ENCODE measurements at regions not wholly inside any gene's neighbourhood (a gene's known extent, or its start where the extent isn't known, plus 50 kb on each side); places are given as distances from the start of the nearest gene placed in this dataset.
A peak's percentile ranks its signal among the peaks of the same experiment; 100 is the strongest.
"Not testable (repeated sequence)": the region's sequence is repeated elsewhere in the genome, so short reads cannot be mapped to it uniquely, and the experiment has no call there.

GRCh38 chr17:64800987-64801386 lies 118.3 kb downstream of the LRRC37A3 start:
- DNase-seq, result not testable (repeated sequence)

DNA sequence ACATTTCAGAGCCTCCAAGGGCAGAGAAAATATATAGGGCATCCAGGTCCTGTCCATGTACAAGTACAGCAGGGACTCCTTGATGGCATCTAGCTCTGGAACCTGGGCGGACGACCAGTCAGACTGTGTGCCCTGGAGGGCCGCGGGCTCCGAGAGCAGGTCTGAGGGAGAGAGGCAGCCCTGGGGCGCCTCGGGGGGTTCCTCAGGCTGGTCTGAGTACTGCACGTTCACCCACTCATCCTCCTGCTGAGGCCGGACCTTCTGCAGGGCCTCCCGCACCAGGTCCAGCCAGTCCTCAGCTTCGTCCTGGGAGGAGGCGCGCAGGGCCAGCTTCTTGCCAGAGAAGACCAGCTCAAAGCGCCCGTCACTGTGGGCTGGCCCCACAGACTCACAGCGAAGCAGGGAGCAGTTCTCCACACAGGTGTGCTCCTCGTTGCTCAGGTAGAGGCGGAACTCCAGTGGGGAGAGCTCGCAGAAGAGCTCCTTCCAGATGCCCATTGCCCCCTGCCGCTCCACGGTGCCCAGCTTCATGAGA lies 118.8 kb downstream of the LRRC37A3 start:
- not testable (repeated sequence) for DNase-seq

GRCh38 chr17:64799543-64800188 lies 119.6 kb downstream of the LRRC37A3 start:
- DNase-seq, result not testable (repeated sequence)

DNA sequence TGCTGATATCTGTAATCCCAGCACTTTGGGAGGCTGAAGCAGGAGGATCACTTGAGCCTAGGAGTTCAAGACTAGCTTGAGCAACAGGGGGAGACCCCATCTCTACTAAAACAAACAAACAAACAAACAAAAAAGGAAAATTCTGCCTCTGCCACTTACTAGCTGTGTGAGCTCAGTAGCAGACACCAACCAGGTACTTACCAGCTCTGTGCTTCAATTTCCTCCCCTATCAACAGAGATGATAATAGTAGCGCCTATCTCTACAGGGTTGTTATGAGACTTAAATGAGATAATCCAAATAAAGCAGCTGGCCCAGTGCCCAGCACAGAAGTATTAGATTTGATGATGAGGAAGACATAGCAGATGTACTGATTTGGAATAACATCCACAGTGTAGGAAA lies 120.3 kb downstream of the LRRC37A3 start:
- not testable (repeated sequence) for DNase-seq

DNA sequence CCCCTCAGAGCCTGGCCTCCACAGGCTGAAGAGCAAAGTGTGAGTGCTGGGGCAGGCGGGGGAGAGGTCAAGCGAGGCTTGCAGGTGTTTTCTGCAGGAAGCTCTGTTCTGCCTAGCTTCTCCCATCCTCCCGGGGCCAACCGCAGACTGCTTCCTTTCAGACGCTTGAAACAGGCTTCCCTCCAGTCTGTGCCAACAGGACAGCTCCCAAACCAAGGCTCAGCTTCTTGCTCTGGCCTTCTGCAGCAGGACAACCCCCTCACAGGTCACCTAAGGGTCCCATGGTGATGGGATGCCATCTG lies 120.8 kb downstream of the LRRC37A3 start:
- not testable (repeated sequence) for DNase-seq

DNA sequence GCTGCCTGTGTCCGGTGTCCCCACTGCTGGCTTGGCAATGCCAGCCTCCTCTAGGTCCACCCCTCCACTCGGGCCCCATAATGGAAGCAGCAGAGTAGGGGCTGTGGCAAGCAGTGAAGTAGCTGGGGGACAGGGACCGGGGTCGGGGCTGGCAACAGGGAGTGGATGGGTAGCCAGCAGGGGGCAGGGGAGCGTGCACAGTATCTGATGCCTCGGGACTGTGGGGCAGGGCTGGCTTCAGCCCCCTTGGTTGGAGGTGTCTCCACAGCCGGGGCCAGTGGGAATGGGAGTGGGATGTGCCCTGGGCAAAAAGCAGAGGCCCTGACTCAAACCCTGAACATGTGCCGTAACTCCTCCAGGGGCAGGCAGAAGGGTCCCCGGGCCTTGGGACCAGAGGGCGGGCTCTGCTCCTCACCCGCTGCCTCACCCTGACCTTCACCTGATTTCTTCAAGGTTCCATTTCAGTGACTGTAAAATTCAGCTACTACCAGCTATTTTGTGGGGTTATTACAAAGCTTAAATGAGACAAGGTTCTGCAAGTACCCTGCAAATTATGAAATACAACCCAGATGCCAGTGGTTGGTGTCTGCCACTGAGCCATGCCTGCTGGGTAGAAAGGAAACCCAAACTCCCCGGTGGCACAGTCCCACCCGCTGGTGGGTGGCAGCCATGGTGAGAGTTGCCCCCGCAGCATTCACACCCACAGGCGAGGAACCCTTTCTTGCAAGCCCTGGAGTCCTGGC lies 121.4 kb downstream of the LRRC37A3 start:
- not testable (repeated sequence) for DNase-seq

- not testable (repeated sequence) for DNase-seq
Observed at GRCh38 chr17:64795342-64795741, 123.9 kb downstream of the LRRC37A3 start.

GRCh38 chr17:64794548-64795274 lies 124.6 kb downstream of the LRRC37A3 start:
- not testable (repeated sequence) for DNase-seq

GRCh38 chr17:64794113-64794512 lies 125.2 kb downstream of the LRRC37A3 start:
- DNase-seq, result not testable (repeated sequence)

DNA sequence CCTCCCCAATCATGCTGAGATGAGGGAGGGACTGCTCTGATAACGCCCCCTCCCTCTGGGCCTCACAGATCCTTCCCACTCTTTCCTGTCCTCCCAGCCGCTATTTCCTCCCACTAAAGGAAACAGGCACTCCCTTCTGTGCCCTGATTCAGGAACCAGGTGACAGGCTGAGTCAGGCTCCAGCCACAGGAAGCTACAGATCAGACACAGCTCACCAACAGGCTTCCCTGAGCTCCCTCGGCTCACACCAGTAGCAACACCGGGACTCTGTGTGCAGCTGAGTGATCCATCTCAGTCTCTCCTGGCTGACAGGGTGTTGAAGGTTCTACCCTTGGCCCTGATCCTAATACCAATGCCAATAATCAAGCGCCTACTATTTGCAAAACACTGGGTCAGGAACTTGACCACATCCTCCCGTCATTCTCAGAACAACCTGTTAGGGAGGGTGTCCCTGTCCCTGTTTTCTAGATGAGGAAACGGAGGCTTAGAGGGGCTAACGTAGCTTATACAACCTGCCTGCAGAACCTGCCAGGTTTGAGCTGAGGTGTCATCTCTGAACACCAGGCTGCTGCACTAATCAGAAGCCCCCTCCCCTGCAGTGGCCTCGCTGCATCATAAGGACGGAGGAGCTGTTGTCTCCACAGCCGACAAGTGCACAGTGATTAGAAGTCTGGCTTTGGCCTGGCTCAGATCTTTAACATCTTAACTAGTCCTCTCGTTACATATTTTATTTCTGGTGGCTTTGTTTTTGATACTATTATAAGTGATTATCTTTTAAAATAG lies 126.3 kb downstream of the LRRC37A3 start:
- not testable (repeated sequence) for DNase-seq

DNA sequence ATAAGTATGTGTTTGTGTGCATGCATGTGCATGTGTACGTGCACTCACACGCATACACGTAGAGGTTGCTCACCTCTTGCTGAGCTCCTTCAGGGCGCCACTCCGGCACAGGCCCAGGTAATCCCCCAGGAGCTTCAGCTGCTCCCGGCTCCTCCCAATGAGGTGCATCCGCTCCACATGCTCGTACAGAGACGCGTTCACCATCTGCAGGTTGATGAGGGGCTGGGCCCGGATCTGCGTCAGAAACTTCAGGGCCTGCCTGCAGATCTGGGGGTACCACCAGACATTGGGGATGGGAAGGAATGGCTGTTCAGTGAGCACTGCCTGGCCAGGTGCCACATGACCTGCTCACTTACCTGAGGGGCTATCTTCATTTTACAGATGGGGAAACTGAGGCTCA lies 127.0 kb downstream of the LRRC37A3 start:
- DNase-seq, result not testable (repeated sequence)

GRCh38 chr17:64791691-64792090 lies 127.6 kb downstream of the LRRC37A3 start:
- DNase-seq, result not testable (repeated sequence)

DNA sequence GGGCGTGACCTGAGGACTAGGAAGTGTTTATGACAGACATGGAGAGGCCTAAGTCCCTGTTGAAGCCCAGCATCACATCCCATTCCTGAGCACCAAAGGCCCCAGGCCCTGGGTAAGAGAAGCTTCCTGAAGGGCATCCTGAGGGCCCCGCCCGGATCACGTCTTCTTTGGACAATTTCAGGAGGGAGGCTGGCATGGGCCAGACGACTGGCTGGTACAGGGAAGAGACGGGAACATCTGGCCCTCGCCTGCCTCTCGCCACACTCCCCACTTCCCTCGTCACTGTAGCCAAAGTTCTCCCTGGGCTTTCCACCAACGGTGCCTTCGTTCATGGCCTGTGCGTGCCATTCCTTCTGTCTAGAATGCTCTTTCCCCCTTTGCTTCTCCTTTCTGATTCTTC lies 128.1 kb downstream of the LRRC37A3 start:
- DNase-seq, result not testable (repeated sequence)

DNA sequence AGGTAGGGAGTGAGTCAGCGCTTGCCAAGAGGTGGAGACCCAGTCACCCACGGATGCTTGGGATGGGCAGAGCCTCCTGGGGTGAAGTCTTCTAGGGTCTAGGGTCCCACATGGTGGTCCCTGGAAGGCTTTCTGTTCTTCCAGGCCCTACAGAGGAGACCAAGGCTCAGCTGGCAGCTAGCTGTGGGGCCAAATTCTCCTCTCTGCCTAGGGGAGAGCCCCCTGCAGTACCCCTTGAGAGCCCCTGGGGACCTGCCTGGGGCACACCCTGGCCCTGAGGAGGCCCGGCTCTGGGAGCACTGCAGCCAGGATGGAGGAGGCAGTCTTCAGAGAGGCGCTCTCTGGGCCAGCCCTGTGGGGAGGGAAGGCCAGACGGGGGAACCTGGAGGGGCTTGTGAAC lies 128.6 kb upstream of the SMURF2 start:
- not testable (repeated sequence) for DNase-seq

DNA sequence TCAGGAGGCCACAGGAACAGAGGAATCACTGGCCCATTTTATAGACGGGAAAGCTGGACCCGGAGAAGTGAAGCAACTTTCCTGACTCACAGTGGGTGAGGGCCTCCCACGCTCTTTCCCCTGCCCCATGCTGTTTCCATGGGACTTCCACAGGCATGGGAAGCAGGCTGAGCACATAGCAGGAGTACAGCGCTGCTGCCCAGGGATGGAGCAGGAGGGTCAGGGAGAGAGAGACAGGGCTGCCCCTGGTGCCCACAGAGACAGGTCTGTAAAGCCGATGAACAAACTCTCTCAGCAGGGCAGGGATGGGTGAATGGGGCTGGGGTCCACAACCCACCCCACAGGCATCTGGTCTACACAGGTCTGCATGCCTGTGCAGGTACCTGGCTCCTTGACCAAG lies 128.1 kb upstream of the SMURF2 start:
- not testable (repeated sequence) for DNase-seq

GRCh38 chr17:64789061-64789445 lies 126.9 kb upstream of the SMURF2 start:
- DNase-seq, result not testable (repeated sequence)

GRCh38 chr17:64788286-64789060 lies 126.4 kb upstream of the SMURF2 start:
- DNase-seq, result no peak

DNA sequence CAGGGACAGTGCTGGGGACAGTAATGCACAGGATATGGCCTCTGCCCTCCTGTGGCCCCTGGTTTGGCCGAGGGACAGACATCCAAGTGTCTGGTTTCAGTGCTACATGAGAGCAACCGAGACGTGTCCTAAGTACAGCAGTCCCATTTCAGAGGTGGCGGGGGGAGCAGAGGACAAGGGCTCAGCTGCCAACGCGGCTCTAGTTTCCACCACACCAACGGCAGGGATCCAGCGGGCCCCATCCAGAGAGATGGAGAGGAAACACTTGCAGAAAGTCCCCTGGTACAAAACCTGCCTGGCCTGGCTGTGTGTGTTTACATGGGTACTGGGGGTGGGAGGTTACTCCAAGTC lies 125.8 kb upstream of the SMURF2 start:
- DNase-seq, result no peak

DNA sequence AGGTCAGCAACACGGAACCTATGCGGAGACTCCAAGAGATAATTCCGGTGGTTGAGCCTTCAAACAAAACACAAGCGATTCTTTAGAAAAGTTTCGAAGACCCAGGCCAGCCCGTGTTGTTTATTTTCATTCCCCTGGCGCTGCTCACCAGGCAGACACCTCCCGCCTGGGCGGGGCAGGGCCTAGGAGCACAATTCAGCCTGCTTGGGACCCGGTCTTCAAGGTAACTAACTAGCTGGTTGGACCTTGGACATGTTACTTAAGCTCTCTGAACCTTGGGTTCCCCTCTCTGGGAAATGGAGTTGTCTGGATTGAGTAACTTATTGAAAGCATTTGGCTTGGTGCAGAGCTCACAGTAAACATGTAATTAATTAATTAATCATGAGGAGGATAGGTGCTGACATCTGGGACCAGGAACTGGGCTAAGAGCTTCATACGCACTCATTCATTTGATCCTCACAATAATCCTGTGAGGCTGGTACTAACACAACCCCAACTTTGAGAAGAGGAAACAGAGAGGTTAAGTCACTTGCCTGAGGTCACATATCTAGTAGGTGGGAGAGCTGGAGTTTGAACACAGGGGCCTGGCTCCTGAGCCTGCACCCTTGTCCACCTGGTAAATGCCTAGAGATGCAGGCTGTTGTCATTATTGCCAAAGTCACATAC lies 125.3 kb upstream of the SMURF2 start:
- no peak for DNase-seq

GRCh38 chr17:64786337-64786736 lies 124.2 kb upstream of the SMURF2 start:
- no peak for DNase-seq

DNA sequence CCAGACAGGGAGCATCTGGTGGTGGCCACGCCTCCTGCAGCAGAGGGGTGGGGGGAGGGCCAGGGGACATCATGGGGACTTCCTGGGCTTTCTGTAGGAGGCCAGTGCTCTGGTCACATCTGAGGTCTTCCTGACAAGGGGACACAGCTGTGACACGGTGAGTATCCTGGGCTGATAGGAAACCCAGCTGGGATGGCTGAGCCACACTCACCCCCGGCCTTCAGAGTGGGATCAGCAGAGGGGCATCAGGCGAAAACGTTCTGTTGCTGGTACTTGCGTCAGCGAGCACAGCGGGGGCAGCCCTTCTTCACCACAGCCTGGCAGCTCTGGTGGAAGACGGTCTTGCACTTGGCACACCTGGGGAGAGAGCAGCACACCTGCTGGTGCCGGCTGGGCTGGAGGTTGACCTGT lies 122.9 kb upstream of the SMURF2 start:
- DNase-seq, result peak; percentile 45
